ENCODE measurements at regions not wholly inside any gene's neighbourhood (a gene's known extent, or its start where the extent isn't known, plus 50 kb on each side); places are given as distances from the start of the nearest gene placed in this dataset.

DNA sequence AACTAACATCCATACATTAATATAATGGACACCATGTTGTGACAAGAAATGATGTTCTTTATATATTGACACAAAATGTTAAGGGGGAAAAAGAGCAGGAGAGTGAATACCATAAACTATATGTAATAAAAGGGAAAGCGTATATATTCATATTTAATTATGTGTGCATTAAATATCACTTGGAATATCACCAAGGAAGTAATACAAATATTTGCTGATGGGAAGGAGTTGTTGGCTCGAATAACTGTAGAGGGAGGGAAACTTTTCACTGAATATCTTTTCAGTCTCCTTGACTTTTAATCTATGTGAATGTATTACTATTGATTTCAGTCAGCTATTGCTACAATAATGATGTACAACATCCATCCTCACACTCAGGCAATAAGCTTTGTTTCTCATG is 167.0 kb upstream of the DPH6 start:
- TF ChIP-seq CTCF (IDR thresholded peaks at IDR 0.05; ENCODE audit: poor library complexity, severe bottlenecking) = no peak
- DNase-seq (ENCODE audit: low spot score) = no peak
- Histone ChIP-seq H3K4me3 (ENCODE audit: severe bottlenecking) (no peak overlapping the region), H3K27me3 (ENCODE audit: insufficient read depth, poor library complexity, severe bottlenecking) (no peaks in the 10 kb centered on the region), H3K4me1 (ENCODE audit: insufficient read depth, poor library complexity, severe bottlenecking) (peaks cover 15% of the 10 kb centered on the region), H3K27ac (ENCODE audit: poor library complexity, severe bottlenecking) (peak overlapping the region; percentile 61), H3K36me3 (ENCODE audit: low read depth) (no peaks in the 10 kb centered on the region), H3K9me3 (ENCODE audit: severe bottlenecking) (no peaks in the 10 kb centered on the region)
- no peak for ATAC-seq (ENCODE audit: low read depth)

DNA sequence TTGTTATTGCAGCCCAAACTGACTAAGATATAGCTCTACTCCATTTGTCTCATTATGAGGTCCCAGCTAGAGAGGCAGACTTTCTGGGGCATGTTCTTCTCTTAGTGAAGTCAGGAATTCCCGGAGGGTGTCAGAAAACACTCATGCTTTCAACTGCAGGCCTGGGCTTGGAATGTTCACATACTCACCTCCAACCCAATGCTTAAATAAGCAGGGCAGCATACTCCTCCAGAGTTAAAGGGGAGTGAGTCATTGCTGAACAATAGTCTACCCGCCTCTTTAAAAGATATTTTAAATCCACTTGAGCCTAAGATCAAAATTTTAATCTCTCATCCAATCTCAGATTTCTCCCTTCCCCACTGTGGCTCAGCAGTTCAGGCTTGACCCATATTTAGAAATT is 167.8 kb upstream of the DPH6 start:
- TF ChIP-seq CTCF (IDR thresholded peaks at IDR 0.05; ENCODE audit: poor library complexity, severe bottlenecking) = no peak
- ATAC-seq (ENCODE audit: low read depth) (peak; percentile 99), DNase-seq (ENCODE audit: low spot score) (no peak)

DNA sequence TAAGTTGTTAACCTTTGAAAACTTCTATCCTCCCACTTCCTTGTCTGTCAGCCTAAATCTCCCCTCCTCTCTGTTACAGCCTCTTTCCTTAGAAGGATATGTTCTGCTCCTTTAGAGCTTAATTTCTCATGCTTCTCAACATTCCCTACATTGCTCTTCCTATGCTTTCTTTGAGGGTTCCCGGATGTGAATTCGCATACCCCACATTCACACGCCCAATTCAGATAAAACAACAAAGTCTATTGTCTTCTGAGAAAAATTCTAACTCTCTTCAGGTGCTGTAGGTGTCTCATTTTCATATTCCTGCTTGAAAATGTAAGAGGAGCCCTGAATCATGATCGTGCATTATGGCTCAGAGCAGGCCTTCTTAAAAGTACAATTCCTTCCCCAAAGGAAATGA is 171.8 kb upstream of the DPH6 start:
- H3K36me3 ChIP-seq (ENCODE audit: low read depth) = no peaks in the 10 kb centered on the region
- H3K4me3 ChIP-seq (ENCODE audit: severe bottlenecking) = no peak overlapping the region
- H3K27me3 ChIP-seq (ENCODE audit: insufficient read depth, poor library complexity, severe bottlenecking) = no peaks in the 10 kb centered on the region
- H3K9me3 ChIP-seq (ENCODE audit: severe bottlenecking) = no peaks in the 10 kb centered on the region
- no peak overlapping the region for H3K27ac ChIP-seq (ENCODE audit: poor library complexity, severe bottlenecking)
- peaks cover 13% of the 10 kb centered on the region for H3K4me1 ChIP-seq (ENCODE audit: insufficient read depth, poor library complexity, severe bottlenecking)
- DNase-seq (ENCODE audit: low spot score) = no peak
- no peak for ATAC-seq (ENCODE audit: low read depth)
- TF ChIP-seq CTCF (IDR thresholded peaks at IDR 0.05; ENCODE audit: poor library complexity, severe bottlenecking) = no peak

More for the DNA sequence above, 167.8 kb upstream of the DPH6 start:
- Histone ChIP-seq H3K9me3 (ENCODE audit: severe bottlenecking) (no peaks in the 10 kb centered on the region), H3K4me3 (ENCODE audit: severe bottlenecking) (no peak overlapping the region), H3K27ac (ENCODE audit: poor library complexity, severe bottlenecking) (peak overlapping the region; percentile 61), H3K4me1 (ENCODE audit: insufficient read depth, poor library complexity, severe bottlenecking) (peaks cover 15% of the 10 kb centered on the region), H3K27me3 (ENCODE audit: insufficient read depth, poor library complexity, severe bottlenecking) (no peaks in the 10 kb centered on the region), H3K36me3 (ENCODE audit: low read depth) (no peaks in the 10 kb centered on the region)

GRCh38 chr15:35720019-35720418 is 174.1 kb upstream of the DPH6 start:
- Histone ChIP-seq H3K4me3 (ENCODE audit: severe bottlenecking) (no peak overlapping the region), H3K27me3 (ENCODE audit: insufficient read depth, poor library complexity, severe bottlenecking) (no peaks in the 10 kb centered on the region), H3K27ac (ENCODE audit: poor library complexity, severe bottlenecking) (no peak overlapping the region), H3K36me3 (ENCODE audit: low read depth) (no peaks in the 10 kb centered on the region), H3K9me3 (ENCODE audit: severe bottlenecking) (no peaks in the 10 kb centered on the region), H3K4me1 (ENCODE audit: insufficient read depth, poor library complexity, severe bottlenecking) (no peaks in the 10 kb centered on the region)
- ATAC-seq (ENCODE audit: low read depth) (peak; percentile 79), DNase-seq (ENCODE audit: low spot score) (no peak)
- no peak for TF ChIP-seq CTCF (IDR thresholded peaks at IDR 0.05; ENCODE audit: poor library complexity, severe bottlenecking)

DNA sequence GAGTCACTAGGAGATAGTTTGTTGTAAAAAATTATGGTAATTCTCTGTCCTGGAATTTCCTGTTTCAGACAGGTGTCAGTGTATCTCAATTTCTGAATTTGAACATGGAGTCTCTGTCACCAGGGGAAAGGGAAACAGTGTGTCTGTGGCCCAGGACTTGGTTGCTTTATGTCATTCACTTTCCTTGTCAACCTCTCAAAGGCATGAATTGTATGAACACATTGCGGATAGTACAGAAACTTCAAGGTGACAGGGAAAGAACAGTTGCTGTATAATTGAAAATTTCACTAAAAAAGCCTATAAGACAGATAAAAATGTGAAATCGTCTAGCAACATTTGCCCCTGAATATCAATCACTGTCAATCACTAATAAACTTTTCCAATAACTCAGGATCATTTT is 175.0 kb upstream of the DPH6 start:
- DNase-seq (ENCODE audit: low spot score) = no peak
- H3K4me3 ChIP-seq (ENCODE audit: severe bottlenecking) = no peak overlapping the region
- no peaks in the 10 kb centered on the region for H3K4me1 ChIP-seq (ENCODE audit: insufficient read depth, poor library complexity, severe bottlenecking)
- H3K27me3 ChIP-seq (ENCODE audit: insufficient read depth, poor library complexity, severe bottlenecking) = no peaks in the 10 kb centered on the region
- no peak overlapping the region for H3K27ac ChIP-seq (ENCODE audit: poor library complexity, severe bottlenecking)
- ATAC-seq (ENCODE audit: low read depth) = no peak
- no peaks in the 10 kb centered on the region for H3K9me3 ChIP-seq (ENCODE audit: severe bottlenecking)
- no peak for TF ChIP-seq CTCF (IDR thresholded peaks at IDR 0.05; ENCODE audit: poor library complexity, severe bottlenecking)
- H3K36me3 ChIP-seq (ENCODE audit: low read depth) = no peaks in the 10 kb centered on the region
